SK-N-SH (cell line): ENCODE measurements at regions not wholly inside any gene's neighbourhood (a gene's known extent, or its start where the extent isn't known, plus 50 kb on each side); places are given as distances from the start of the nearest gene placed in this dataset.

ENCODE experiments used
- EP300 ChIP-seq, 2 experiments: IDR thresholded peaks; 2 replicates each; pipeline versions ENCODE4 v1.4.0 to v1.6.1; 2012; ENCODE audit warnings: borderline replicate concordance in 1 of 2, low read depth in 1 of 2, low read length in 1 of 2
- JUND ChIP-seq: IDR thresholded peaks from 2 replicates; pipeline ENCODE4 v1.4.0; 2012
- POLR2AphosphoS5 ChIP-seq: IDR thresholded peaks from 2 replicates; pipeline ENCODE4 v1.6.1; 2012; ENCODE audit warnings: low read depth, low read length
- RFX5 ChIP-seq: IDR thresholded peaks from 2 replicates; pipeline ENCODE4 v1.6.1; 2012; ENCODE audit warnings: mild to moderate bottlenecking, improper control_type of control experiment, low read length
- TAF1 ChIP-seq: IDR thresholded peaks from 2 replicates; pipeline ENCODE4 v1.6.1; 2012; ENCODE audit warnings: low read depth, mild to moderate bottlenecking, low read length, moderate library complexity, borderline replicate concordance
- YY1 ChIP-seq: IDR thresholded peaks from 2 replicates; pipeline ENCODE4 v1.4.0; 2012; ENCODE audit warnings: low read depth, mild to moderate bottlenecking
- TF ChIP-seq, protein P1 (sequence below): IDR thresholded peaks from 2 replicates; pipeline ENCODE4 v1.6.1; 2012; ENCODE audit warnings: mild to moderate bottlenecking, low read depth, low read length, moderate library complexity
- TF ChIP-seq, protein P2 (sequence below): fragments of 200-600 bp; sonication (generic); IDR thresholded peaks from 2 replicates; pipeline ENCODE4 v1.6.1; 2017; ENCODE audit warnings: antibody characterized with exemption, mild to moderate bottlenecking, moderate library complexity

DNA sequence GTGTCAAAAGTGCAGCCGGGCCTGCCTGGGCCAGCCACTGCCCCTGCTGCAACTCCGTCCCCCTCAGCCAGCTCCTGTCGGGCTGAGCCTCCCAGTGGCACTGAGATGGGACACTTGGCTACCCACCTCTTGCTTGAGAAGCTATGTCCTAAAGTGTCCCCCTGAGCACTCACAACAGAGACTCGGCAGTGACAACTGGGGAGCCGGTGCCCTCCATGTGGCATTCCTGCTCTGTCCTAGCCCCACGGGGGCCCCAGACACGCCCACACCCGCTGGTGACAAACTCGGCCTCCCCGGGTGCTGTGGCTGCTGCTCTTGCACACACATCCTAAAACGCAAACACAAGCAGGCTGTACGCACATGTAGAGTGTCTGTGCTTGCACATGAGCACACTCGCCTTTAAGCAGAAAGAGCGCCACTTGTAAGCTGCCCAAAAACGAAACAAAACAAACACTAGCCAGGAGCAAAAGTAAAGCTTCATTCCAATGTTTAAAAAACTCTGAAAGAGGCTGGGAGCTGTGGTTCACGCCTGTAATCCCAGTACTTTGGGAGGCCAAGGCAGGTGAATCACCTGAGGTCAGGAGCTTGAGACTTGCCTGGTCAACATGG, 253.9 kb downstream of the RBFOX3 start:
- TF ChIP-seq YY1 (no peak), EP300 (IDR thresholded peaks at IDR 0.05; ENCODE audit: borderline replicate concordance in 1 of 2, low read depth in 1 of 2, low read length in 1 of 2) (no peak), RFX5 (no peak), JUND (no peak), POLR2AphosphoS5 (no peak), TAF1 (no peak)
- TF ChIP-seq, protein P1, sequence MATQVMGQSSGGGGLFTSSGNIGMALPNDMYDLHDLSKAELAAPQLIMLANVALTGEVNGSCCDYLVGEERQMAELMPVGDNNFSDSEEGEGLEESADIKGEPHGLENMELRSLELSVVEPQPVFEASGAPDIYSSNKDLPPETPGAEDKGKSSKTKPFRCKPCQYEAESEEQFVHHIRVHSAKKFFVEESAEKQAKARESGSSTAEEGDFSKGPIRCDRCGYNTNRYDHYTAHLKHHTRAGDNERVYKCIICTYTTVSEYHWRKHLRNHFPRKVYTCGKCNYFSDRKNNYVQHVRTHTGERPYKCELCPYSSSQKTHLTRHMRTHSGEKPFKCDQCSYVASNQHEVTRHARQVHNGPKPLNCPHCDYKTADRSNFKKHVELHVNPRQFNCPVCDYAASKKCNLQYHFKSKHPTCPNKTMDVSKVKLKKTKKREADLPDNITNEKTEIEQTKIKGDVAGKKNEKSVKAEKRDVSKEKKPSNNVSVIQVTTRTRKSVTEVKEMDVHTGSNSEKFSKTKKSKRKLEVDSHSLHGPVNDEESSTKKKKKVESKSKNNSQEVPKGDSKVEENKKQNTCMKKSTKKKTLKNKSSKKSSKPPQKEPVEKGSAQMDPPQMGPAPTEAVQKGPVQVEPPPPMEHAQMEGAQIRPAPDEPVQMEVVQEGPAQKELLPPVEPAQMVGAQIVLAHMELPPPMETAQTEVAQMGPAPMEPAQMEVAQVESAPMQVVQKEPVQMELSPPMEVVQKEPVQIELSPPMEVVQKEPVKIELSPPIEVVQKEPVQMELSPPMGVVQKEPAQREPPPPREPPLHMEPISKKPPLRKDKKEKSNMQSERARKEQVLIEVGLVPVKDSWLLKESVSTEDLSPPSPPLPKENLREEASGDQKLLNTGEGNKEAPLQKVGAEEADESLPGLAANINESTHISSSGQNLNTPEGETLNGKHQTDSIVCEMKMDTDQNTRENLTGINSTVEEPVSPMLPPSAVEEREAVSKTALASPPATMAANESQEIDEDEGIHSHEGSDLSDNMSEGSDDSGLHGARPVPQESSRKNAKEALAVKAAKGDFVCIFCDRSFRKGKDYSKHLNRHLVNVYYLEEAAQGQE: no peak
- TF ChIP-seq, protein P2, sequence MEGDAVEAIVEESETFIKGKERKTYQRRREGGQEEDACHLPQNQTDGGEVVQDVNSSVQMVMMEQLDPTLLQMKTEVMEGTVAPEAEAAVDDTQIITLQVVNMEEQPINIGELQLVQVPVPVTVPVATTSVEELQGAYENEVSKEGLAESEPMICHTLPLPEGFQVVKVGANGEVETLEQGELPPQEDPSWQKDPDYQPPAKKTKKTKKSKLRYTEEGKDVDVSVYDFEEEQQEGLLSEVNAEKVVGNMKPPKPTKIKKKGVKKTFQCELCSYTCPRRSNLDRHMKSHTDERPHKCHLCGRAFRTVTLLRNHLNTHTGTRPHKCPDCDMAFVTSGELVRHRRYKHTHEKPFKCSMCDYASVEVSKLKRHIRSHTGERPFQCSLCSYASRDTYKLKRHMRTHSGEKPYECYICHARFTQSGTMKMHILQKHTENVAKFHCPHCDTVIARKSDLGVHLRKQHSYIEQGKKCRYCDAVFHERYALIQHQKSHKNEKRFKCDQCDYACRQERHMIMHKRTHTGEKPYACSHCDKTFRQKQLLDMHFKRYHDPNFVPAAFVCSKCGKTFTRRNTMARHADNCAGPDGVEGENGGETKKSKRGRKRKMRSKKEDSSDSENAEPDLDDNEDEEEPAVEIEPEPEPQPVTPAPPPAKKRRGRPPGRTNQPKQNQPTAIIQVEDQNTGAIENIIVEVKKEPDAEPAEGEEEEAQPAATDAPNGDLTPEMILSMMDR: no peak
